ENCODE measurements at regions not wholly inside any gene's neighbourhood (a gene's known extent, or its start where the extent isn't known, plus 50 kb on each side); places are given as distances from the start of the nearest gene placed in this dataset.

DNA sequence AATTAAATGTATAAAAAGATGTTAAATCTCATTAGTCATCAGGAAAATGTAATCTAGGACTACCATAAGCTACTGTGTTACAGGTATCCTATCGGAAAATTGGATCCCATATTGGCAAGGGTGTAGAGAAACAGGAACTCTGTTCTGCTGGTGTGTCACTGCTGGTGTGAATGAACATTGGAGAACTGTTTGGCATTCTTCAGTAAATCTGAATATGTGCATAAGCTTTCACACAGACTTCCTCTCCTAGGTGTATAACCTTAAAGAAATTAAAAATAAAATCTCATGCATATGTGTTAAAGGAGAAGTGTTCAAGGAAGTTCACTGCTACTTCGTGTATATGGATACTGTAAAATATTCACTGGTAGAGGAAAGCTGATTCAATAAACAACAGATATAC, 484.6 kb upstream of the TLE4 start:
- TF ChIP-seq, protein P1, sequence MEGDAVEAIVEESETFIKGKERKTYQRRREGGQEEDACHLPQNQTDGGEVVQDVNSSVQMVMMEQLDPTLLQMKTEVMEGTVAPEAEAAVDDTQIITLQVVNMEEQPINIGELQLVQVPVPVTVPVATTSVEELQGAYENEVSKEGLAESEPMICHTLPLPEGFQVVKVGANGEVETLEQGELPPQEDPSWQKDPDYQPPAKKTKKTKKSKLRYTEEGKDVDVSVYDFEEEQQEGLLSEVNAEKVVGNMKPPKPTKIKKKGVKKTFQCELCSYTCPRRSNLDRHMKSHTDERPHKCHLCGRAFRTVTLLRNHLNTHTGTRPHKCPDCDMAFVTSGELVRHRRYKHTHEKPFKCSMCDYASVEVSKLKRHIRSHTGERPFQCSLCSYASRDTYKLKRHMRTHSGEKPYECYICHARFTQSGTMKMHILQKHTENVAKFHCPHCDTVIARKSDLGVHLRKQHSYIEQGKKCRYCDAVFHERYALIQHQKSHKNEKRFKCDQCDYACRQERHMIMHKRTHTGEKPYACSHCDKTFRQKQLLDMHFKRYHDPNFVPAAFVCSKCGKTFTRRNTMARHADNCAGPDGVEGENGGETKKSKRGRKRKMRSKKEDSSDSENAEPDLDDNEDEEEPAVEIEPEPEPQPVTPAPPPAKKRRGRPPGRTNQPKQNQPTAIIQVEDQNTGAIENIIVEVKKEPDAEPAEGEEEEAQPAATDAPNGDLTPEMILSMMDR (IDR thresholded peaks at IDR 0.05; ENCODE audit: control extremely low read depth in 1 of 3, insufficient read depth in 1 of 3, low read depth in 1 of 3, low read length in 3 of 3) = no peak
- TF ChIP-seq HDAC6 (IDR thresholded peaks at IDR 0.05; ENCODE audit: low read depth, low read length) (no peak), CBX8 (IDR thresholded peaks at IDR 0.05; ENCODE audit: borderline replicate concordance, low read depth, low read length) (no peak), EZH2 (IDR thresholded peaks at IDR 0.05; ENCODE audit: low read depth, low read length, severe bottlenecking) (no peak), EGR1 (IDR thresholded peaks at IDR 0.05; ENCODE audit: borderline replicate concordance, low read depth, low read length) (no peak)
